ENCODE measurements at regions not wholly inside any gene's neighbourhood (a gene's known extent, or its start where the extent isn't known, plus 50 kb on each side); places are given as distances from the start of the nearest gene placed in this dataset.

DNA sequence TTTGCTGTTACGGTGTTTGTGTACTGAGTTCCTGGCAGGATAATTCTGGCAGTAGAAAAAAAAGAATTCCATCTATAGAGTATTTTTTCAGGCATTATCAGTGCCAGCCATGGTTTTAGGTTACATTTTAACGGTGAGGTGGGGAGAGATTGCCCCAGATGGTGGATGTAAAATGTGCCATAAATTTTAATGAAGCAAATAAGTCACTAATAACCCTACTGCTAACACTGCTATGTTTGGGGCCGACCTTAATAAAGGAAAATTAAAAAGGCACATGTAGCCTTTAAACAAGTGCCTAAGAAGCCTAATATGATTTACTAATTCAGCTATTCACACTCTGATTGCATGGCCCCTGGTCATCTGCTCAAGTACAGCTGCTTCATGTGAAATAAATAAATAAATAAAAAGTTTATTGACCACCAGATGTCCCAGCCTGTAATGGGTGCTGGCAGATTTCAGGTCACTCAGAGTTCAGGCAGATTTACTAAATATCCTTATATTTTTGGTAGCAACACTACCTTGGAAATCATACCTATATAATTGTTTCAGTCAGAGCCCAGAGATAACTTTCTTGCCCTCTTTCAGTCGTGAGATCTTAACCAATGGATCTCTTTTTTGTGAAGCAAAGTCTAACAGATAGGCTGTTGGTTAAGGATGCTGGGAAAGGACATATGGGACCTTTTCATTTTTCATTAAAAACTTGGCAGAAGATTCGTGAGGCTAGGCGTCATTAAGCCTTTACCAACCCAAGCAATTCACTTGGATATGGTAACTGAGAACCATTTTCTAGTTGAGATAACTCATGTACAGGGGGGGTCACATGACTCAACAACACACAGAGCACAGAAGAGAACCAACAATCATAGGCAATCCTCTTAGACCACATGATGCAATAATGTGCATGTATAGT is 495.0 kb upstream of the NRSN1 start:
- Histone ChIP-seq H3K27ac (ENCODE audit: low read depth in 1 of 2, low read length in 1 of 2) (no peak overlapping the region), H3K9ac (ENCODE audit: insufficient read depth in 1 of 2, low read length in 2 of 2) (no peak overlapping the region), H3K4me1 (ENCODE audit: control insufficient read depth in 5 of 5, insufficient read depth in 5 of 5, low read length in 5 of 5) (no peaks in the 10 kb centered on the region), H3K9me3 (ENCODE audit: control insufficient read depth in 4 of 4, insufficient read depth in 3 of 4, low read length in 3 of 4) (no peaks in the 10 kb centered on the region), H3K36me3 (ENCODE audit: control insufficient read depth in 4 of 4, insufficient read depth in 4 of 4, low read length in 4 of 4) (no peaks in the 10 kb centered on the region), H3K4me3 (no peak overlapping the region), H3K27me3 (ENCODE audit: control insufficient read depth in 3 of 3, insufficient read depth in 3 of 3, low read length in 2 of 3) (no peaks in the 10 kb centered on the region)
- ATAC-seq (ENCODE audit: insufficient read depth, low FRiP score) (no peak), DNase-seq (no peak)
- TF ChIP-seq, protein P1, sequence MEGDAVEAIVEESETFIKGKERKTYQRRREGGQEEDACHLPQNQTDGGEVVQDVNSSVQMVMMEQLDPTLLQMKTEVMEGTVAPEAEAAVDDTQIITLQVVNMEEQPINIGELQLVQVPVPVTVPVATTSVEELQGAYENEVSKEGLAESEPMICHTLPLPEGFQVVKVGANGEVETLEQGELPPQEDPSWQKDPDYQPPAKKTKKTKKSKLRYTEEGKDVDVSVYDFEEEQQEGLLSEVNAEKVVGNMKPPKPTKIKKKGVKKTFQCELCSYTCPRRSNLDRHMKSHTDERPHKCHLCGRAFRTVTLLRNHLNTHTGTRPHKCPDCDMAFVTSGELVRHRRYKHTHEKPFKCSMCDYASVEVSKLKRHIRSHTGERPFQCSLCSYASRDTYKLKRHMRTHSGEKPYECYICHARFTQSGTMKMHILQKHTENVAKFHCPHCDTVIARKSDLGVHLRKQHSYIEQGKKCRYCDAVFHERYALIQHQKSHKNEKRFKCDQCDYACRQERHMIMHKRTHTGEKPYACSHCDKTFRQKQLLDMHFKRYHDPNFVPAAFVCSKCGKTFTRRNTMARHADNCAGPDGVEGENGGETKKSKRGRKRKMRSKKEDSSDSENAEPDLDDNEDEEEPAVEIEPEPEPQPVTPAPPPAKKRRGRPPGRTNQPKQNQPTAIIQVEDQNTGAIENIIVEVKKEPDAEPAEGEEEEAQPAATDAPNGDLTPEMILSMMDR (IDR thresholded peaks at IDR 0.05; ENCODE audit: control extremely low read depth, extremely low read depth), result no peak
- 75 to 85% methylated on average over 6 of the region's 6 CpGs for WGBS, 2 donors

DNA sequence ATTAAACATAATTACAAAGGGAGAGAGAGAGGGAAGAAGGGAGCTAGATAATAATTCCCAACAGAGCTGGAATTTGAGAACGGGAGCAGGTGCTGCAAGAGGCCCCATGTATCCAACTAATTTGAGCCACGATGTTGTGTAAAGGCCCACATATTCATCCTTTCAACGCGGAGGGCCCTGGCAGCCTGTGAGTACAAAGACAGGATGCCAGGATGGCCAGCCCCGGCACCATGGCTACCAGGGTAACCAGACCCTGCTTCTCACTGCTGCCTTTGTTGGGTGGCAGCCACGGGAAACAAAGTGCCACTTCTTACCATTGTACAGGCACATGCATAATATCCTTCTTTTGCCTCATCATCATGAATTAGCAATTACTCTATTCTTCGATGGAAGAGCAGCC is 492.0 kb upstream of the NRSN1 start:
- Histone ChIP-seq H3K27ac (ENCODE audit: low read depth in 1 of 2, low read length in 1 of 2) (no peak overlapping the region), H3K9ac (ENCODE audit: insufficient read depth in 1 of 2, low read length in 2 of 2) (no peak overlapping the region), H3K4me1 (ENCODE audit: control insufficient read depth in 5 of 5, insufficient read depth in 5 of 5, low read length in 5 of 5) (no peaks in the 10 kb centered on the region), H3K27me3 (ENCODE audit: control insufficient read depth in 3 of 3, insufficient read depth in 3 of 3, low read length in 2 of 3) (no peaks in the 10 kb centered on the region), H3K4me3 (no peak overlapping the region), H3K36me3 (ENCODE audit: control insufficient read depth in 4 of 4, insufficient read depth in 4 of 4, low read length in 4 of 4) (no peaks in the 10 kb centered on the region), H3K9me3 (ENCODE audit: control insufficient read depth in 4 of 4, insufficient read depth in 3 of 4, low read length in 3 of 4) (no peaks in the 10 kb centered on the region)
- TF ChIP-seq, protein P1 (IDR thresholded peaks at IDR 0.05; ENCODE audit: control extremely low read depth, extremely low read depth), result no peak
- no peak for ATAC-seq (ENCODE audit: insufficient read depth, low FRiP score)
- 88 to 94% methylated on average over 7 of the region's 7 CpGs for WGBS, 2 donors
- DNase-seq, result no peak

DNA sequence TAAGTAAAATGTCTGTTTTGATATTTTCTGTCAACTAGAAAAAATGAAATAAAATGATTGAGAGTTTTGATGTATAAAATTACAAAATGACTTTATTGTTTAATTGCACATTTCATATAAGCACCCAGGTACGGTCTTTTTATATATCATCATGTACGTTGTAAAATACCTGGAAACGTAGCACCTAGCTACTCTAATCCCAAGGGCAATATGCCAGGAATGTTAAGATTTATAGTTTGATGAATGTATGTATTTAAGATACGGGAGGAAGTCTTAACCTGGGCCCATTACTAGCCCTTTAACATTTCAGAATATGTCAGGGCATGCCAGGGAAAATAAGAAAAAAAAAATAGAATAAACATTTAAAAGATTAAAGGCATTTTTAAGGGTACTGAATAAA is 490.9 kb upstream of the NRSN1 start:
- TF ChIP-seq, protein P1 (IDR thresholded peaks at IDR 0.05; ENCODE audit: control extremely low read depth, extremely low read depth), result no peak
- no peaks in the 10 kb centered on the region for H3K4me1 ChIP-seq (ENCODE audit: control insufficient read depth in 5 of 5, insufficient read depth in 5 of 5, low read length in 5 of 5)
- no peak overlapping the region for H3K27ac ChIP-seq (ENCODE audit: low read depth in 1 of 2, low read length in 1 of 2)
- ATAC-seq (ENCODE audit: insufficient read depth, low FRiP score), result no peak
- no peak overlapping the region for H3K4me3 ChIP-seq
- WGBS, 2 donors, result 84 to 91% methylated on average over 4 of the region's 4 CpGs
- no peaks in the 10 kb centered on the region for H3K9me3 ChIP-seq (ENCODE audit: control insufficient read depth in 4 of 4, insufficient read depth in 3 of 4, low read length in 3 of 4)
- no peak overlapping the region for H3K9ac ChIP-seq (ENCODE audit: insufficient read depth in 1 of 2, low read length in 2 of 2)
- no peaks in the 10 kb centered on the region for H3K27me3 ChIP-seq (ENCODE audit: control insufficient read depth in 3 of 3, insufficient read depth in 3 of 3, low read length in 2 of 3)
- H3K36me3 ChIP-seq (ENCODE audit: control insufficient read depth in 4 of 4, insufficient read depth in 4 of 4, low read length in 4 of 4), result no peaks in the 10 kb centered on the region
- no peak for DNase-seq

All from lung (tissue), 11 donors.